Keratinocyte (primary cell): ENCODE measurements at regions not wholly inside any gene's neighbourhood (a gene's known extent, or its start where the extent isn't known, plus 50 kb on each side); places are given as distances from the start of the nearest gene placed in this dataset.
A peak's percentile ranks its signal among the peaks of the same experiment; 100 is the strongest.

Experiments used
- DNase-seq: peaks from one replicate; pipeline ENCODE4 v3.0.0-alpha.2; 2011; ENCODE audit warnings: low read depth, missing footprints, low spot score
- FAIRE-seq: peaks from 2 replicates; lab custom pipeline; 2011; peaks lifted over from hg19 to GRCh38; lab: Jason Lieb, UNC
- H2AFZ ChIP-seq: 2 replicates; pipeline ENCODE4 v1.6.0; 2012; ENCODE audit warnings: low read length, control low read depth, inconsistent platforms; ENCODE audit not compliant: control insufficient read depth
- H3K27ac ChIP-seq: 2 replicates; pipeline ENCODE4 v1.5.1; 2011; ENCODE audit warnings: low read length; ENCODE audit not compliant: control insufficient read depth, insufficient read depth
- H3K27me3 ChIP-seq: 3 replicates; pipeline ENCODE4 v1.6.0; 2011; ENCODE audit warnings: low read length; ENCODE audit not compliant: control insufficient read depth, insufficient read depth; ENCODE audit errors: extremely low read depth
- H3K36me3 ChIP-seq, 2 experiments: 2 replicates in 1 of 2; 3 replicates in 1 of 2; pipeline ENCODE4 v1.5.1; 2011; ENCODE audit warnings: low read length in 2 of 2, mild to moderate bottlenecking in 1 of 2; ENCODE audit not compliant: control insufficient read depth in 2 of 2, insufficient read depth in 2 of 2; ENCODE audit errors: extremely low read depth in 1 of 2
- H3K4me1 ChIP-seq: 3 replicates; pipeline ENCODE4 v1.5.1; 2011; ENCODE audit warnings: low read length; ENCODE audit not compliant: control insufficient read depth, insufficient read depth; ENCODE audit errors: extremely low read depth
- H3K4me2 ChIP-seq: 3 replicates; pipeline ENCODE4 v1.6.0; 2011; ENCODE audit warnings: low read depth, low read length; ENCODE audit not compliant: control insufficient read depth, insufficient read depth; ENCODE audit errors: extremely low read depth
- H3K4me3 ChIP-seq, 3 experiments: fragments of 200-600 bp in 1 of 3; sonication (generic) in 1 of 3; 2 replicates in 2 of 3; 3 replicates in 1 of 3; pipeline ENCODE4 v1.5.1; 2011 to 2016; ENCODE audit warnings: low read length in 3 of 3, mild to moderate bottlenecking in 3 of 3, control low read depth in 2 of 3, inconsistent platforms in 1 of 3, low read depth in 1 of 3, mixed read lengths in 1 of 3, mixed run types in 1 of 3, moderate library complexity in 1 of 3; ENCODE audit not compliant: control insufficient read depth in 2 of 3, insufficient read depth in 2 of 3; ENCODE audit errors: extremely low read depth in 1 of 3
- H3K79me2 ChIP-seq: 2 replicates; pipeline ENCODE4 v1.6.0; 2012; ENCODE audit warnings: low read length; ENCODE audit not compliant: control insufficient read depth, insufficient read depth
- H3K9ac ChIP-seq: 3 replicates; pipeline ENCODE4 v1.6.0; 2011; ENCODE audit warnings: low read length; ENCODE audit not compliant: control insufficient read depth, insufficient read depth; ENCODE audit errors: extremely low read depth
- H3K9me1 ChIP-seq: 3 replicates; pipeline ENCODE4 v1.6.0; 2011; ENCODE audit warnings: low read length; ENCODE audit not compliant: control insufficient read depth, insufficient read depth; ENCODE audit errors: extremely low read depth
- H3K9me3 ChIP-seq: 2 replicates; pipeline ENCODE4 v1.5.1; 2012; ENCODE audit warnings: low read depth, low read length; ENCODE audit not compliant: control insufficient read depth
- H4K20me1 ChIP-seq: 3 replicates; pipeline ENCODE4 v1.6.0; 2011; ENCODE audit warnings: low read length; ENCODE audit not compliant: control insufficient read depth, insufficient read depth; ENCODE audit errors: extremely low read depth
- CTCF ChIP-seq, 3 experiments: IDR thresholded peaks in 1 of 3; conservative IDR thresholded peaks in 1 of 3; optimal IDR thresholded peaks in 1 of 3; 2 replicates in 2 of 3; 3 replicates in 1 of 3; pipeline versions ENCODE3 to v1.5.1; 2011; ENCODE audit warnings: low read length in 3 of 3, mild to moderate bottlenecking in 3 of 3, moderate library complexity in 2 of 3, control low read depth in 1 of 3, inconsistent platforms in 1 of 3; ENCODE audit not compliant: insufficient read depth in 2 of 3; ENCODE audit errors: extremely low read depth in 1 of 3
- EZH2 ChIP-seq: IDR thresholded peaks from one replicate; pipeline ENCODE4 v1.6.1; 2012; ENCODE audit warnings: inconsistent platforms, mild to moderate bottlenecking, low read length, moderate library complexity
- dilution Hi-C: fragments of 300-500 bp; cut with MboI; formaldehyde crosslinking; loops from one replicate; pipeline ENCODE4 v1.7.0; 2020; ENCODE audit warnings: low sequenced_read_pairs; ENCODE audit not compliant: extremely low pct_ligation_motif_present

- H3K4me2 ChIP-seq: no peak overlapping the region
- dilution Hi-C loops: no loop called here
- no peak overlapping the region for H3K4me3 ChIP-seq
- H3K9me3 ChIP-seq: no peaks in the 10 kb centered on the region
- FAIRE-seq (no peak), DNase-seq (no peak)
- no peaks in the 10 kb centered on the region for H3K4me1 ChIP-seq
- H3K36me3 ChIP-seq: no peaks in the 10 kb centered on the region
- H3K27ac ChIP-seq: no peak overlapping the region
- H3K9me1 ChIP-seq: no peaks in the 10 kb centered on the region
- H3K27me3 ChIP-seq: no peaks in the 10 kb centered on the region
- H3K79me2 ChIP-seq: no peaks in the 10 kb centered on the region
- no peak for TF ChIP-seq EZH2
- H3K9ac ChIP-seq: no peak overlapping the region
- no peak overlapping the region for H2AFZ ChIP-seq
- no peaks in the 10 kb centered on the region for H4K20me1 ChIP-seq
Observed at GRCh38 chr11:15501566-15501965, 386.8 kb downstream of the INSC start.

- no peak overlapping the region for H3K4me3 ChIP-seq
- dilution Hi-C loops: no loop called here
- H4K20me1 ChIP-seq: no peaks in the 10 kb centered on the region
- no peak overlapping the region for H3K4me2 ChIP-seq
- no peak for TF ChIP-seq CTCF (optimal IDR thresholded peaks at IDR 0.05 in 1 of 3, IDR thresholded peaks at IDR 0.05 in 1 of 3, conservative IDR thresholded peaks at IDR 0.05 in 1 of 3; ENCODE audit: extremely low read depth in 1 of 3, insufficient read depth in 2 of 3, low read length in 3 of 3)
- no peak for TF ChIP-seq EZH2
- no peak overlapping the region for H2AFZ ChIP-seq
- H3K27ac ChIP-seq: no peak overlapping the region
- H3K4me1 ChIP-seq: no peaks in the 10 kb centered on the region
- H3K9ac ChIP-seq: no peak overlapping the region
- H3K36me3 ChIP-seq: no peaks in the 10 kb centered on the region
- H3K9me1 ChIP-seq: no peaks in the 10 kb centered on the region
- no peaks in the 10 kb centered on the region for H3K79me2 ChIP-seq
- no peaks in the 10 kb centered on the region for H3K9me3 ChIP-seq
- no peaks in the 10 kb centered on the region for H3K27me3 ChIP-seq
- DNase-seq (no peak), FAIRE-seq (no peak)
Observed at GRCh38 chr11:15505155-15505554, 390.4 kb downstream of the INSC start.

- Histone ChIP-seq H3K9me1 (no peaks in the 10 kb centered on the region), H4K20me1 (no peaks in the 10 kb centered on the region), H3K79me2 (no peaks in the 10 kb centered on the region), H3K4me3 (no peak overlapping the region), H2AFZ (no peak overlapping the region), H3K9ac (no peak overlapping the region), H3K4me2 (peak overlapping the region; percentile 32), H3K27me3 (no peaks in the 10 kb centered on the region), H3K36me3 (no peaks in the 10 kb centered on the region), H3K4me1 (no peaks in the 10 kb centered on the region), H3K27ac (no peak overlapping the region), H3K9me3 (no peaks in the 10 kb centered on the region)
- TF ChIP-seq CTCF (optimal IDR thresholded peaks at IDR 0.05 in 1 of 3, IDR thresholded peaks at IDR 0.05 in 1 of 3, conservative IDR thresholded peaks at IDR 0.05 in 1 of 3; ENCODE audit: extremely low read depth in 1 of 3, insufficient read depth in 2 of 3, low read length in 3 of 3) (no peak), EZH2 (no peak)
- FAIRE-seq (no peak), DNase-seq (no peak)
- dilution Hi-C loops: no loop called here
Observed at GRCh38 chr11:15507592-15507991, 392.9 kb downstream of the INSC start.
